GM12878 (cell line): ENCODE measurements at regions not wholly inside any gene's neighbourhood (a gene's known extent, or its start where the extent isn't known, plus 50 kb on each side); places are given as distances from the start of the nearest gene placed in this dataset.
"Not testable (repeated sequence)": the region's sequence is repeated elsewhere in the genome, so short reads cannot be mapped to it uniquely, and the experiment has no call there.

Source experiments
- ATAC-seq: fragments of 200-7000 bp; cut with Tn5 transposase; 3 replicates; pipeline ENCODE4 v1.9.1; 2020; ENCODE audit warnings: mild to moderate bottlenecking, moderate library complexity
- BruUV-seq: library from RNA; stranded (reverse); fragments of 400-500 nt; replicated peaks from 2 replicates; lab custom pipeline; 2021; lab: Mats Ljungman, UMichigan
- CTCF ChIA-PET: fragments of 300-600 bp; sonication (Branson Sonifier 250); formaldehyde crosslinking; extraction: SDS; loops from one replicate; lab custom pipeline; 2021; ENCODE audit warnings: inconsistent platforms; lab: Yijun Ruan, JAX
- POLR2A ChIA-PET: fragments of 350-600 bp; formaldehyde crosslinking; extraction: SDS; loops from one replicate; lab custom pipeline; 2021; ENCODE audit warnings: inconsistent platforms; lab: Charles Lee
- RAD21 ChIA-PET: fragments of 300-600 bp; sonication (Branson Sonifier 250); formaldehyde crosslinking; loops from one replicate; lab custom pipeline; 2023; ENCODE audit warnings: antibody characterized with exemption; ENCODE audit not compliant: unreplicated experiment; lab: Charles Lee
- SMC1A ChIA-PET: fragments of 300-600 bp; sonication (Branson Sonifier 250); formaldehyde crosslinking; loops from one replicate; lab custom pipeline; 2023; ENCODE audit not compliant: unreplicated experiment, uncharacterized antibody; lab: Charles Lee
- DNase-seq: peaks from one replicate; pipeline ENCODE4 v3.0.0-alpha.2; 2011; ENCODE audit warnings: low read depth, low spot score
- FAIRE-seq: peaks from 3 replicates; lab custom pipeline; 2011; peaks lifted over from hg19 to GRCh38; lab: Jason Lieb, UNC
- H2AFZ ChIP-seq: 2 replicates; pipeline ENCODE4 v1.6.0; 2011; ENCODE audit warnings: low read depth, low read length, control low read depth; ENCODE audit not compliant: control insufficient read depth
- H3K27ac ChIP-seq: 2 replicates; pipeline ENCODE4 v1.5.1; 2011; ENCODE audit warnings: control low read depth; ENCODE audit not compliant: control insufficient read depth, insufficient read depth
- H3K27me3 ChIP-seq, 2 experiments: replicated peaks in 1 of 2; 2 replicates each; pipeline versions ENCODE4 v1.6.0 to v1.6.1; 2011; ENCODE audit warnings: low read length in 1 of 2; ENCODE audit not compliant: control insufficient read depth in 2 of 2, insufficient read depth in 2 of 2
- H3K36me3 ChIP-seq, 2 experiments: 2 replicates each; pipeline ENCODE4 v1.5.1; 2011; ENCODE audit warnings: low read length in 1 of 2; ENCODE audit not compliant: control insufficient read depth in 2 of 2, insufficient read depth in 2 of 2
- H3K4me1 ChIP-seq: 2 replicates; pipeline ENCODE4 v1.6.1; 2011; ENCODE audit warnings: mild to moderate bottlenecking, low read length, moderate library complexity, mixed read lengths; ENCODE audit not compliant: control insufficient read depth, insufficient read depth
- H3K4me2 ChIP-seq: 2 replicates; pipeline ENCODE4 v1.6.0; 2011; ENCODE audit warnings: control low read depth; ENCODE audit not compliant: control insufficient read depth, insufficient read depth
- H3K4me3 ChIP-seq: fragments of 200-600 bp; sonication (generic); 2 replicates; pipeline ENCODE4 v1.5.1; 2016
- H3K79me2 ChIP-seq: 2 replicates; pipeline ENCODE4 v1.6.0; 2011; ENCODE audit warnings: low read length; ENCODE audit not compliant: control insufficient read depth, insufficient read depth
- H3K9ac ChIP-seq: 2 replicates; pipeline ENCODE4 v1.8.0; 2011; ENCODE audit warnings: low read length, control low read depth, mixed read lengths; ENCODE audit not compliant: control insufficient read depth, insufficient read depth
- H3K9me3 ChIP-seq: replicated peaks from 3 replicates; pipeline ENCODE4 v1.5.1; 2011; ENCODE audit warnings: mild to moderate bottlenecking, low read length; ENCODE audit not compliant: control insufficient read depth, insufficient read depth
- H4K20me1 ChIP-seq: 2 replicates; pipeline ENCODE4 v1.6.0; 2011; ENCODE audit not compliant: control insufficient read depth, insufficient read depth
- BMI1 ChIP-seq: fragments of 450-650 bp; IDR thresholded peaks from 2 replicates; pipeline ENCODE4 v1.6.1; 2016; ENCODE audit warnings: mild to moderate bottlenecking, moderate library complexity, borderline replicate concordance
- KAT2A ChIP-seq: conservative IDR thresholded peaks from 2 replicates; pipeline ENCODE4 v1.6.1; 2011; ENCODE audit warnings: low read depth, low read length; ENCODE audit not compliant: control insufficient read depth
- POLR2AphosphoS5 ChIP-seq: IDR thresholded peaks from 2 replicates; pipeline ENCODE4 v1.6.1; 2011; ENCODE audit warnings: mild to moderate bottlenecking, low read length, inconsistent platforms
- ZNF207 ChIP-seq: fragments of 450-650 bp; IDR thresholded peaks from 2 replicates; pipeline ENCODE4 v1.6.1; 2014; ENCODE audit warnings: antibody characterized with exemption, mild to moderate bottlenecking, borderline replicate concordance
- WGBS: methylation state at CpG from one replicate; pipeline ENCODE4 v1.1.6; 2016; ENCODE audit warnings: low lambda C conversion rate; ENCODE audit not compliant: insufficient replicate concordance, insufficient coverage; ENCODE audit errors: missing lambda C conversion rate; 5-methylcytosine and 5-hydroxymethylcytosine counted together
- in situ Hi-C: fragments of 300-500 bp; cut with MboI; formaldehyde crosslinking; loops from 9 replicates; pipeline ENCODE4 v1.14.3; 2018; ENCODE audit warnings: mixed read lengths
- intact Hi-C: fragments of 100-400 bp; cut with micrococcal nuclease; formaldehyde crosslinking; loops from one replicate; pipeline ENCODE4 v1.14.2; 2022; ENCODE audit not compliant: unreplicated experiment
- TF ChIP-seq, protein P1 (sequence below): IDR thresholded peaks from 2 replicates; pipeline ENCODE4 v1.6.1; 2011; ENCODE audit warnings: low read depth, mild to moderate bottlenecking, low read length, moderate library complexity, borderline replicate concordance; ENCODE audit errors: extremely low read depth
- TF ChIP-seq, protein P2 (sequence below): fragments of 450-650 bp; conservative IDR thresholded peaks from 2 replicates; pipeline ENCODE4 v1.6.1; 2017; ENCODE audit warnings: mild to moderate bottlenecking, moderate library complexity

DNA sequence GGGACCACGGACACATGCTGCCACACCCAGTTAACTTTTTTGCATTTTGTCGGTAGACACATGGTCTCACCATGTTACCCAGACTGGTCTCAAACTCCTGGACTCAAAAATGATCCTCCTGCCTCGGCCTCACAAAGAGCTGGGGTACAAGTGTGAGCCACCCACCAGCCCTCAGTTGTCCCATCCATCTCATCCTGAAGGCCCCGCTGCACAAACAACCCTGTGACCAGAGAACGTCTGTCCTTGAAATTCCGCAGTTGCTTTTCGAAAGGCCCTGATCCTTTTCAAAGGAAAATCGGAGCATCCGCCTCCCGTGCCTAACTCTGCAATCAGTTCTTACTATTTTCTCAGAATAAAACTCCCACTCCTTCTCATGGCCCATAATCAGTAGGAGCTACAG is 138.3 kb upstream of the USP29 start:
- H3K36me3 ChIP-seq, H3K4me2 ChIP-seq, H4K20me1 ChIP-seq, H3K9me3 ChIP-seq, H3K27me3 ChIP-seq, DNase-seq, H3K27ac ChIP-seq, FAIRE-seq, H2AFZ ChIP-seq, intact Hi-C loops, H3K9ac ChIP-seq, H3K79me2 ChIP-seq, in situ Hi-C loops, ATAC-seq, RAD21 ChIA-PET, POLR2A ChIA-PET, BruUV-seq, H3K4me1 ChIP-seq, SMC1A ChIA-PET, H3K4me3 ChIP-seq: not testable (repeated sequence)
- 60% methylated on average over 10 of the region's 10 CpGs for WGBS
- CTCF ChIA-PET: interaction anchor here (0.6 kb wide), 1 partner anchor 981 kb away, joined by 3 read pairs; no protein-coding TSS in a partner anchor

- ChIA-PET CTCF (no interaction called here), POLR2A (no interaction called here), SMC1A (no interaction called here), RAD21 (no interaction called here)
- no peak overlapping the region for H3K4me2 ChIP-seq
- FAIRE-seq (no peak), ATAC-seq (no peak), DNase-seq (no peak)
- H3K9ac ChIP-seq: no peak overlapping the region
- no peak overlapping the region for H2AFZ ChIP-seq
- H3K4me1 ChIP-seq: no peaks in the 10 kb centered on the region
- H3K27me3 ChIP-seq: no peaks in the 10 kb centered on the region
- in situ Hi-C loops: no loop called here
- intact Hi-C loops: no loop called here
- H3K79me2 ChIP-seq: no peaks in the 10 kb centered on the region
- no peak for TF ChIP-seq ZNF207
- TF ChIP-seq POLR2AphosphoS5: no peak
- TF ChIP-seq BMI1: no peak
- TF ChIP-seq, protein P1, sequence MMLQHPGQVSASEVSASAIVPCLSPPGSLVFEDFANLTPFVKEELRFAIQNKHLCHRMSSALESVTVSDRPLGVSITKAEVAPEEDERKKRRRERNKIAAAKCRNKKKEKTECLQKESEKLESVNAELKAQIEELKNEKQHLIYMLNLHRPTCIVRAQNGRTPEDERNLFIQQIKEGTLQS: no peak
- no peak for TF ChIP-seq KAT2A
- TF ChIP-seq, protein P2, sequence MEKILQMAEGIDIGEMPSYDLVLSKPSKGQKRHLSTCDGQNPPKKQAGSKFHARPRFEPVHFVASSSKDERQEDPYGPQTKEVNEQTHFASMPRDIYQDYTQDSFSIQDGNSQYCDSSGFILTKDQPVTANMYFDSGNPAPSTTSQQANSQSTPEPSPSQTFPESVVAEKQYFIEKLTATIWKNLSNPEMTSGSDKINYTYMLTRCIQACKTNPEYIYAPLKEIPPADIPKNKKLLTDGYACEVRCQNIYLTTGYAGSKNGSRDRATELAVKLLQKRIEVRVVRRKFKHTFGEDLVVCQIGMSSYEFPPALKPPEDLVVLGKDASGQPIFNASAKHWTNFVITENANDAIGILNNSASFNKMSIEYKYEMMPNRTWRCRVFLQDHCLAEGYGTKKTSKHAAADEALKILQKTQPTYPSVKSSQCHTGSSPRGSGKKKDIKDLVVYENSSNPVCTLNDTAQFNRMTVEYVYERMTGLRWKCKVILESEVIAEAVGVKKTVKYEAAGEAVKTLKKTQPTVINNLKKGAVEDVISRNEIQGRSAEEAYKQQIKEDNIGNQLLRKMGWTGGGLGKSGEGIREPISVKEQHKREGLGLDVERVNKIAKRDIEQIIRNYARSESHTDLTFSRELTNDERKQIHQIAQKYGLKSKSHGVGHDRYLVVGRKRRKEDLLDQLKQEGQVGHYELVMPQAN: no peak
- 33% methylated on average over 7 of the region's 7 CpGs for WGBS
- no TSS peak for BruUV-seq
- H3K9me3 ChIP-seq: no peaks in the 10 kb centered on the region; the same call in 2 of the 3 replicates
- no peaks in the 10 kb centered on the region for H3K36me3 ChIP-seq
- H4K20me1 ChIP-seq: no peaks in the 10 kb centered on the region
- H3K27ac ChIP-seq: no peak overlapping the region
- H3K4me3 ChIP-seq: no peak overlapping the region
Observed at GRCh38 chr19:56983171-56983570, 136.6 kb upstream of the USP29 start.
